AG04450 (cell line): ENCODE measurements at regions not wholly inside any gene's neighbourhood (a gene's known extent, or its start where the extent isn't known, plus 50 kb on each side); places are given as distances from the start of the nearest gene placed in this dataset.

Experiments used
- CTCF ChIA-PET: fragments of 300-600, 350-600 bp; formaldehyde crosslinking; extraction: SDS; loops from one replicate; lab custom pipeline; 2022; ENCODE audit warnings: antibody characterized with exemption, inconsistent platforms; lab: Charles Lee
- POLR2A ChIA-PET: fragments of 350-600 bp; formaldehyde crosslinking; extraction: SDS; loops from one replicate; lab custom pipeline; 2021; ENCODE audit warnings: antibody characterized with exemption, inconsistent platforms; lab: Yijun Ruan, JAX
- DNase-seq: peaks from one replicate; pipeline ENCODE4 v3.0.0-alpha.2; 2011; ENCODE audit warnings: low read depth, low spot score
- H3K27ac ChIP-seq: one replicate; pipeline ENCODE4 v1.5.1; 2012; ENCODE audit warnings: low read depth, low read length, control low read depth
- H3K27me3 ChIP-seq: one replicate; pipeline ENCODE4 v1.6.0; 2012; ENCODE audit warnings: low read length; ENCODE audit not compliant: control insufficient read depth, insufficient read depth
- H3K4me3 ChIP-seq: 2 replicates; pipeline ENCODE4 v1.5.1; 2011; ENCODE audit warnings: mild to moderate bottlenecking, low read depth, low read length, control low read depth
- H3K9me3 ChIP-seq: 2 replicates; pipeline ENCODE4 v1.5.1; 2012; ENCODE audit warnings: low read length; ENCODE audit not compliant: control insufficient read depth, insufficient read depth
- CTCF ChIP-seq: IDR thresholded peaks from 2 replicates; pipeline ENCODE4 v1.5.1; 2011; ENCODE audit warnings: low read depth, low read length, control low read depth, inconsistent platforms

- TF ChIP-seq CTCF, result no peak
- ChIA-PET POLR2A (no interaction called here), CTCF (no interaction called here)
- Histone ChIP-seq H3K27me3 (no peaks in the 10 kb centered on the region), H3K27ac (no peak overlapping the region), H3K9me3 (no peaks in the 10 kb centered on the region), H3K4me3 (no peak overlapping the region)
- no peak for DNase-seq
Measured at GRCh38 chr15:91426412-91426811, 326.4 kb downstream of the SV2B start.

DNA sequence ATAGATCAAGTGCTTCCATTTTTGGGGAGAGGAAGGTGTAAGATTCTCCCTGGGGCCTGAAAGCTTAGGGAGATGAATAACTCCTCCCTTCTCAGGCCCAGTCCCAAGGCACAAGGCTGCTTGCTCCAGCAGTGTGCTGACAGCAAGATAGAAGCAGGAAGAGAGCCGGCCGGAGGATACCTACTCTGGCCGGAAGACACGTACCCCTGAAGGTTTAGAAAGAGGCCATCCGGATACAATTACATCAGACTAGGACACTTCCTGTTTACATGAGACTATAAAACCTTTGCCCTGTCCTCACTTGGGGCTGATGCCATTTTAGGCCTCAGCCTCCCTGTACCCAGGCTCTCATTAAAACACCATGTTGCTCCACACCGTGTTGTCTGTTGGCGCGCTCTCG lies 329.9 kb downstream of the SV2B start:
- no peak for DNase-seq
- Histone ChIP-seq H3K9me3 (no peaks in the 10 kb centered on the region), H3K4me3 (no peak overlapping the region), H3K27me3 (no peaks in the 10 kb centered on the region), H3K27ac (no peak overlapping the region)
- CTCF ChIA-PET, result no interaction called here
- no peak for TF ChIP-seq CTCF
- POLR2A ChIA-PET, result no interaction called here

GRCh38 chr15:91431041-91431715 lies 331.1 kb downstream of the SV2B start:
- ChIA-PET POLR2A (no interaction called here), CTCF (no interaction called here)
- Histone ChIP-seq H3K27me3 (no peaks in the 10 kb centered on the region), H3K4me3 (no peak overlapping the region), H3K9me3 (no peaks in the 10 kb centered on the region), H3K27ac (no peak overlapping the region)
- TF ChIP-seq CTCF, result no peak
- DNase-seq, result no peak

DNA sequence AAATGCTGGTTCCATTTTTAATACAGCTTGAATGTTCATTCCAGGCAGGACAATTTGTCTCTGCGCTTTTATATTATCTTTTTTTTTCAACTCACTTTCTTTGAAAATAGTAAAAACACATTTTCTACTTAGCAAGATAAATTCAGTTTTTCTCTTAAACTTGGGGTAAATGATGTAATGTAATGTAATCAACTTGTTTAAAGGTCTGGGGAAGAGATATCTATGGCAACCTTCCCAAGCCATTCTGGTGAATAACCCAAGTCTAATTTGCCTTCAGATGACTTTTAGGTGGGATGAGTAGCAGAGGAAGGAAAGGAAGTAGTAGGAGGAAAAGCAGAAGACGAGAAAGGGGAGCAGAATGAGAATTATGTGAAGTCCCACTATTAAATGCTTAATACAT lies 335.1 kb downstream of the SV2B start:
- Histone ChIP-seq H3K27me3 (no peaks in the 10 kb centered on the region), H3K9me3 (no peaks in the 10 kb centered on the region), H3K4me3 (no peak overlapping the region), H3K27ac (no peak overlapping the region)
- TF ChIP-seq CTCF, result no peak
- POLR2A ChIA-PET, result no interaction called here
- no peak for DNase-seq
- CTCF ChIA-PET, result no interaction called here

GRCh38 chr15:91444656-91445055 lies 344.6 kb downstream of the SV2B start:
- no peaks in the 10 kb centered on the region for H3K27me3 ChIP-seq
- DNase-seq, result no peak
- ChIA-PET POLR2A (no interaction called here), CTCF (no interaction called here)
- no peak overlapping the region for H3K27ac ChIP-seq
- no peaks in the 10 kb centered on the region for H3K9me3 ChIP-seq
- TF ChIP-seq CTCF, result no peak
- no peak overlapping the region for H3K4me3 ChIP-seq
